ENCODE measurements at regions not wholly inside any gene's neighbourhood (a gene's known extent, or its start where the extent isn't known, plus 50 kb on each side); places are given as distances from the start of the nearest gene placed in this dataset.

- H3K27me3 ChIP-seq (ENCODE audit: control insufficient read depth, insufficient read depth, low read length) = no peaks in the 10 kb centered on the region
- FAIRE-seq (no peak), DNase-seq (no peak)
- TF ChIP-seq CTCF (IDR thresholded peaks at IDR 0.05; ENCODE audit: borderline replicate concordance, extremely low read depth, insufficient read depth) = no peak
- intact Hi-C loops (cut with DNase I) = no loop called here
- no peaks in the 10 kb centered on the region for H3K36me3 ChIP-seq (ENCODE audit: control insufficient read depth in 2 of 3, insufficient read depth in 3 of 3, low read length in 3 of 3)
- H3K9me3 ChIP-seq (ENCODE audit: control insufficient read depth in 2 of 3, insufficient read depth in 1 of 3, low read length in 3 of 3) = no peaks in the 10 kb centered on the region
- no peaks in the 10 kb centered on the region for H3K4me1 ChIP-seq (ENCODE audit: control insufficient read depth in 2 of 3, insufficient read depth in 2 of 3, low read depth in 1 of 3, low read length in 3 of 3)
- H3K4me3 ChIP-seq (ENCODE audit: low read length in 3 of 3) = no peak overlapping the region
- H3K9ac ChIP-seq (ENCODE audit: low read length in 3 of 3) = no peak overlapping the region
- no peak overlapping the region for H3K27ac ChIP-seq (ENCODE audit: low read depth in 2 of 2, low read length in 2 of 2)
Observed at GRCh38 chr13:82358284-82358683, 1524.0 kb downstream of the SLITRK1 start.

- no peak overlapping the region for H3K4me3 ChIP-seq (ENCODE audit: low read length in 3 of 3)
- H3K9ac ChIP-seq (ENCODE audit: low read length in 3 of 3) = no peak overlapping the region
- peak; percentile 2 for TF ChIP-seq CTCF (IDR thresholded peaks at IDR 0.05; ENCODE audit: borderline replicate concordance, extremely low read depth, insufficient read depth)
- no peak overlapping the region for H3K27ac ChIP-seq (ENCODE audit: low read depth in 2 of 2, low read length in 2 of 2)
- H3K27me3 ChIP-seq (ENCODE audit: control insufficient read depth, insufficient read depth, low read length) = no peaks in the 10 kb centered on the region
- intact Hi-C loops (cut with DNase I) = no loop called here
- no peaks in the 10 kb centered on the region for H3K4me1 ChIP-seq (ENCODE audit: control insufficient read depth in 2 of 3, insufficient read depth in 2 of 3, low read depth in 1 of 3, low read length in 3 of 3)
- DNase-seq (peak in 2 of 5 donors; percentile 8 to 12), FAIRE-seq (no peak)
- H3K36me3 ChIP-seq (ENCODE audit: control insufficient read depth in 2 of 3, insufficient read depth in 3 of 3, low read length in 3 of 3) = no peaks in the 10 kb centered on the region
- no peaks in the 10 kb centered on the region for H3K9me3 ChIP-seq (ENCODE audit: control insufficient read depth in 2 of 3, insufficient read depth in 1 of 3, low read length in 3 of 3)
Observed at GRCh38 chr13:82356667-82357410, 1525.4 kb downstream of the SLITRK1 start.

GRCh38 chr13:82344867-82345266, 1537.4 kb downstream of the SLITRK1 start:
- H3K27ac ChIP-seq (ENCODE audit: low read depth in 2 of 2, low read length in 2 of 2) = no peak overlapping the region
- H3K9ac ChIP-seq (ENCODE audit: low read length in 3 of 3) = no peak overlapping the region
- no peaks in the 10 kb centered on the region for H3K36me3 ChIP-seq (ENCODE audit: control insufficient read depth in 2 of 3, insufficient read depth in 3 of 3, low read length in 3 of 3)
- no peak for FAIRE-seq
- intact Hi-C loops (cut with DNase I) = no loop called here
- H3K4me1 ChIP-seq (ENCODE audit: control insufficient read depth in 2 of 3, insufficient read depth in 2 of 3, low read depth in 1 of 3, low read length in 3 of 3) = no peaks in the 10 kb centered on the region
- no peak overlapping the region for H3K4me3 ChIP-seq (ENCODE audit: low read length in 3 of 3)
- no peaks in the 10 kb centered on the region for H3K27me3 ChIP-seq (ENCODE audit: control insufficient read depth, insufficient read depth, low read length)
- no peak for DNase-seq
- TF ChIP-seq CTCF (IDR thresholded peaks at IDR 0.05; ENCODE audit: borderline replicate concordance, extremely low read depth, insufficient read depth) = no peak
- H3K9me3 ChIP-seq (ENCODE audit: control insufficient read depth in 2 of 3, insufficient read depth in 1 of 3, low read length in 3 of 3) = no peaks in the 10 kb centered on the region

- Histone ChIP-seq H3K9me3 (ENCODE audit: control insufficient read depth in 2 of 3, insufficient read depth in 1 of 3, low read length in 3 of 3) (no peaks in the 10 kb centered on the region), H3K4me3 (ENCODE audit: low read length in 3 of 3) (no peak overlapping the region), H3K27me3 (ENCODE audit: control insufficient read depth, insufficient read depth, low read length) (no peaks in the 10 kb centered on the region), H3K36me3 (ENCODE audit: control insufficient read depth in 2 of 3, insufficient read depth in 3 of 3, low read length in 3 of 3) (no peaks in the 10 kb centered on the region), H3K4me1 (ENCODE audit: control insufficient read depth in 2 of 3, insufficient read depth in 2 of 3, low read depth in 1 of 3, low read length in 3 of 3) (no peaks in the 10 kb centered on the region), H3K9ac (ENCODE audit: low read length in 3 of 3) (no peak overlapping the region), H3K27ac (ENCODE audit: low read depth in 2 of 2, low read length in 2 of 2) (no peak overlapping the region)
- intact Hi-C loops (cut with DNase I) = no loop called here
- no peak for FAIRE-seq
- no peak for DNase-seq
- no peak for TF ChIP-seq CTCF (IDR thresholded peaks at IDR 0.05; ENCODE audit: borderline replicate concordance, extremely low read depth, insufficient read depth)
Observed at GRCh38 chr13:82341116-82341515, 1541.2 kb downstream of the SLITRK1 start.
